Omental fat pad (tissue), 3 donors: ENCODE measurements at regions not wholly inside any gene's neighbourhood (a gene's known extent, or its start where the extent isn't known, plus 50 kb on each side); places are given as distances from the start of the nearest gene placed in this dataset.

ENCODE experiments used
- ATAC-seq: fragments of 150-250 bp; one replicate; pipeline ENCODE4 v1.9.1; 2016; ENCODE audit warnings: mild to moderate bottlenecking, moderate library complexity; ENCODE audit not compliant: low FRiP score
- DNase-seq: peaks from one replicate; pipeline ENCODE4 v3.0.0-alpha.2; 2019; ENCODE audit warnings: low spot score
- CTCF ChIP-seq, 3 donors: fragments of 450-650 bp; IDR thresholded peaks; one replicate each; pipeline ENCODE4 v1.5.1; 2016 to 2017; ENCODE audit warnings: antibody characterized with exemption in 3 of 3, mild to moderate bottlenecking in 3 of 3, moderate library complexity in 2 of 3

DNA sequence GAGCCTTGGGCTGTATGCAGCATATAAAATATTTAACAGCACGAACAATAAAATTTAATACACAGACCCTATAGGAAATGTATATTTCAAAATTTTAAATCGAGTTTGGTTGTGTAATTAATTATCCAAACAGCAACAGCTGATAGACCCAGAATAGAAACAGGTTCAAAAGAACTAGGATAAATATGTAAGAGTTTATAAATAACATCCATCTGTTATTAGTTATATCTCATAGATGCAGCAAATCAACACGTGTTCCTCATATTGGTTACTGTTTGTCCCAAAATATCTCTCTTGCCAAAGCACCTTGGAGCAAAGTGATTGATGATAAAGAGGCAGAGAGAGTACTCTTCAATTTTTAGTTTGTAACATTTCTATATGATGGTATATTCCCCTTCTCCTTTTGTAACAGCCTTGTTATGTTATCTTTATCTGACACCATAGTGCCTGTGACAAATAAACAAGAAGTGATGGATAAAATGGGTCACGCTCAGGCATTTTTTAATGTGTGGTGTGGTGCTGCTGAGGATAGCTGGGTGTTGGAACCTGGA lies 260.6 kb upstream of the NBEA start:
- ATAC-seq (no peak), DNase-seq (no peak)
- no peak for TF ChIP-seq CTCF (IDR thresholded peaks at IDR 0.05)

GRCh38 chr13:34695063-34695462 lies 247.0 kb upstream of the NBEA start:
- no peak for ATAC-seq
- no peak for TF ChIP-seq CTCF (IDR thresholded peaks at IDR 0.05)
- DNase-seq: no peak

GRCh38 chr13:34696296-34696695 lies 245.8 kb upstream of the NBEA start:
- ATAC-seq (no peak), DNase-seq (no peak)
- no peak for TF ChIP-seq CTCF (IDR thresholded peaks at IDR 0.05)

DNA sequence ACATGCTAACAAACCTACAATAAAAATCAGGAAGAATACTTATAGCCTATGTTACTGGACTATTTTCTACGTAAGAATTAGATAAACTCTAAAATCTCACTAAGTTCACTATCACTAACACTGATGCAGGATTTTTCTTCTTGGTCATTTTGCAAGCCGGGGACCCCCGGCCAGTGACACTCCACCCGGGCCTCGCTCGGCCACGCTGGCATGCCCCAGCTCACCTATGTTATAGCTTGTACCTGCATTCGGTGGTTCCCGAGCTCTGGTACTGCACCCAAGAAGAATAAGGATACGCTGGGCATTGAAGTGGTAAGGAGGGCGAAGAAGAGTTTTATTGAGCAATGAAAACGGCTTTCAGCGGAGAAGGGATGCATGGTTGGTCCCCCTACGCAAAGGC lies 245.3 kb upstream of the NBEA start:
- DNase-seq (no peak), ATAC-seq (no peak)
- no peak for TF ChIP-seq CTCF (IDR thresholded peaks at IDR 0.05)

- ATAC-seq (peak; percentile 78), DNase-seq (no peak)
- no peak for TF ChIP-seq CTCF (IDR thresholded peaks at IDR 0.05)
These were observed 243.1 kb upstream of the NBEA start for GRCh38 chr13:34698945-34699344.

GRCh38 chr13:34700155-34700554 lies 241.9 kb upstream of the NBEA start:
- peak; percentile 66 for ATAC-seq
- TF ChIP-seq CTCF (IDR thresholded peaks at IDR 0.05): no peak

GRCh38 chr13:34701919-34702318 lies 240.2 kb upstream of the NBEA start:
- ATAC-seq: no peak
- no peak for DNase-seq
- no peak for TF ChIP-seq CTCF (IDR thresholded peaks at IDR 0.05)

More at GRCh38 chr13:34700155-34700554, 241.9 kb upstream of the NBEA start:
- DNase-seq: no peak
